NCI-H187 (cell line): ENCODE measurements at regions not wholly inside any gene's neighbourhood (a gene's known extent, or its start where the extent isn't known, plus 50 kb on each side); places are given as distances from the start of the nearest gene placed in this dataset.

Experiments
- DNase-seq, 2 experiments: peaks; one replicate each; lab custom pipeline; 2025; lab: John Stamatoyannopoulos, UW

DNA sequence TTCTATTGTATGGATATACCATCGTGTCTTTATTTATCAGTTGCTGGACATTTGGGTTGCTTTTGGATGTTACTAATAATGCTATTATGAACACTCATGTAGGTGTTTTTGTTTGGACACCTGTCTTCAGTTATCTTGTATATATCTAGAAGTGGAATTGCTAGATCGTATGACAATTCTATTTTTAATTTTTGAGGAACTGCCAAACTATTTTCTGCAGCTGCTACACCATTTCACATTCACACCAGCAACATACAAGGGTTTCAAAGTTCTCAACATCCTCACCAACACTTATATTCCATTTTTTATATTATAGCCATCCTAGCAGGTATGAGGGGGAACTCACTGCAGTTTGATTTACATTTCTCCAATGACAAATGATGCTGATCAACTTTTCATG, 324.6 kb downstream of the CAAP1 start:
- no peak for DNase-seq

DNA sequence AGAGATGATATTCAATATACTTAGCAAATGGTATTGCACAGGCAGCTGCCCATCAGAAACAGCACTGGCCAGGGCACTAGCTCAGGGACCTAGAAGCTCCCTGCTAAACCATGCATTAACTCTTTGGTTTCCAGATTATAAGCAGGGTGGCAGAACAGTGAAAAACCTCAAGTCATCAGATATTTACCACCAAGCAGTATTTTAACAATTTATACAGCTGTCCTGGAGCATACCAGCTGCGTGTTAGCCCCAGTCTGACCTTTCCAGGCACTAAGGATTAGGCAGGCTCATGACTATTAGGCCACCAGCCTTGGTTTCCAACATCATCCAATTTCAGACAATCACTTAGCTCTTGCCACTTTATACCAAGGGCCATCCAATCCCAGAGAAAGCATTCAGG, 326.5 kb downstream of the CAAP1 start:
- no peak for DNase-seq

DNA sequence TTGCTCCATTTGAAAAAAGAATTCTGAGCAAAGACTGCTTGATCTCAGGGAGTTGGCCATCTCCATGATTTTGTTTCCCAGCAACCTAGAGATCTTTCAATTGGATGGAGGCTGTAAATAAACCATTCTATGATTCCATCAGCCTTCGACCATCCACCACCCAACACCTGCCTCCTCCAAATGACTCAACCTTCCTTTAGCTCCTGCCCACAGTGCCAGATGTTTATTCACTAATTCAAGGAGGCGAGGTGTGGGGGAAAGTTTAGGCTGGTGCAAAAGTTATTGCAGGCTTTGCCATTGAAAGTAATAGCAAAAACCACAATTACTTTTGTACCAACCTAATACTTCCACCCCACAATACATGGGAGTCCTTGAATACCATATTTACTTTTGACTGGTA, 327.5 kb downstream of the CAAP1 start:
- no peak for DNase-seq

DNA sequence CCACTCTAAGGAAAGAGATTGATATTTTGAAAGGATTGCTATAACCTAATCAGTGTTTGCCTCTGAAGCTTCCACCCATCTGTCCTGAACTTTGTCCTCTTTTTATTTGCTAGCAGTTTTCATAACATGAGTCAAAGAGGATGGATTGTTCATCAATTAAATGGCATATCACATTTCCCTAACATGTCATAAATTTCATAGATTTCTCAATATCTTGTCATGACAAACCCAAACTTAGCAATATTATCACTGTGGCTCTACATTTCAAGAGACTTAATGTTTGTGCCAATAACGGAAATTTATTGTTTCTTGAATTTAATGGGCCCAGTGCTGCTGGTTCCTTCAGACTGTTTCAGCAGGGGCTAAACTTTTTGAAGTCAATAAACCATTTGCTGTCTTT, 330.3 kb downstream of the CAAP1 start:
- no peak for DNase-seq

DNA sequence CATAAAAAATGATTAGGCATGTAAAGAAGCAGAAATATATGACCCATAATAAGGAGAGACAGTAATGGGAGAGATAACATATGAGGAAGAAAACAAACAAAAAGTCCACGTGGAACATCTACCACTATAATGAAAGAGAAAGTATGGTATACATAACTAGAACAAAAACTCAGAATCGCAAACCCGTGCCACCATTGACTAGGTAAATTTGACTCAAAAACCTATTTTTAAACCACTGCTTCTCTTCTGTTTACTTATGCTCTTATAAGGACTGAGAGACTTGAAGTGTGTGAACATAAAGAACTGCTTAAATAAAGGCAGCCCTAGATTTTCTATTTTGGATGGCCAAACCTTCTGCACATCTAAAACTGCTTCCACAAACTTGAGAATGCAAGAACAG, 330.7 kb downstream of the CAAP1 start:
- no peak for DNase-seq

DNA sequence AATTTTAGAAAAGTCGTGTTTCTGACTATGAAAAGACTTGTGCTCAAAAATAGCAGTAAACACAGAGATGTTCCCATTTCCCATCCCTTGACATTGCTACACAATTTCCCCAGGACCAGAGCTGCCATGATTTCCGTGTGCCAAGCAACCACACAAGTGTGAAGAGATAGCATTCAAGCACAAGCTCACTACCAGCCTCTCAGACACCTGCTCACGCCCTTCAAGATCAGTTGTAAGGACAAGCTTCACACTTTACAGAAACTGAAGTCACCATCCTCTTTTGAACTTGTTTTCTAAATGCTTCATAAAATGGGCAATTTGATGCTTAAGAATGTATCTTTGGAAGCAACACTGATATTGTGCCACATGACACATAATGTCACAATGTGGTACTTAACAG, 333.1 kb downstream of the CAAP1 start:
- DNase-seq = no peak

DNA sequence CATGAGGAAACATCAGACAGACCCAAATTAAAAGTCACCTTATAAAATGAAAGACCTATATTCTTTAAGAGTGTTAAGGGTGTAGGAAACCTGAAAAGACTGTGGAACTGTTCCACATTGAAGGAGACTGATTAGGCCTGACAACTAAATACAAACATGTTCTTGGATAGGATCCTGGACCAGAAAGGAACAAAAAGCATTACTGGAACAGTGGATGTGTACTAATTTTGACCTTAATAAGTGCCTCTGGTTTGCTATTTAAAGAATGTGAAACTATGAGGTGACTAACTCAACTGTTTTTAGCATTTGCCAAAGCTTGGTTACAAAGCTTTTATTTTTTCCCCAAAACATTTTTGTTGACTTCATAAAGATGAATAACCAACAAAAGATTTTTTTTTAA, 340.6 kb downstream of the CAAP1 start:
- no peak for DNase-seq

DNA sequence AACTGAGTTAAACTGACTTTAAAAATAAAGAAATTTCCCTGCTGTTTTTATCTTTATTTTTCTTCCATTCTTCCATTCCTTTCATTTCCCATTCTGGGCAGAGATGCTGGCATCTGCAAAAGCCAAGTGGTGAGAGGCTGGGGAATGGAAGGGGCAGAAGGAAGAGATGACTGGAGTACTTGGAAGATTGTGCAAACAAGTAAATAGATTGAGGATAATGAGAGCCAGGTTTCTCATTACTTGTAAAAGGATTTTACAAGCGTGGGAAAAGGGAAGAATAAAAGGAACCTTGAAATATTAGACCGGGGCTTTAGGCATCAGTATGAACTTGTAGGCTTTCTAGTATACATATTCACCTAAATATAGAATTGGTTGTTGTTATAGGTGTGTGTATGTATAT, 341.2 kb downstream of the CAAP1 start:
- DNase-seq = no peak

DNA sequence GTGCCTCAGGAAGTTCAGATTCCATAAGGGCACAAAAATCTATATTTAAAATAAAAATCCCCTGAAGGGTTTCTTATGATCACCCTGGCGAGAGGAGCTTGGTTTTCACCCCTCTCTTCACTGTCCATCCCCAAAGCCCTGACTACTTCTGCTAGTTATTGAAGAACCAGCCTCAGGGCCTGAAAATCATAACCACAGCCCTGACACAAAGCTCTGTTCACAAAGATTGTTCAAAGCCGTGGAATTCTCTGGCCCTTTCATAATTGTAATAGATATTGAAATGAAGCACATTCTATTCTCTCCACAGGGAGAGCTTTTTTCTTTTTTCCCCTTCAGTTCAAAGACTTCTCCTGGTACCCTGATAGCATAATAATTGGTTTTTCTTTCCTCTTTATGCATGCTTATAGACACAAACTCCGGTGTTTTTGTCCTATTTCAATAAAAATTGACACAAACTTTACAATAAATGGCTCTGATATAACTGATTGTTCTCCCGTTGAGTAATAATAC, 343.8 kb downstream of the CAAP1 start:
- no peak for DNase-seq

DNA sequence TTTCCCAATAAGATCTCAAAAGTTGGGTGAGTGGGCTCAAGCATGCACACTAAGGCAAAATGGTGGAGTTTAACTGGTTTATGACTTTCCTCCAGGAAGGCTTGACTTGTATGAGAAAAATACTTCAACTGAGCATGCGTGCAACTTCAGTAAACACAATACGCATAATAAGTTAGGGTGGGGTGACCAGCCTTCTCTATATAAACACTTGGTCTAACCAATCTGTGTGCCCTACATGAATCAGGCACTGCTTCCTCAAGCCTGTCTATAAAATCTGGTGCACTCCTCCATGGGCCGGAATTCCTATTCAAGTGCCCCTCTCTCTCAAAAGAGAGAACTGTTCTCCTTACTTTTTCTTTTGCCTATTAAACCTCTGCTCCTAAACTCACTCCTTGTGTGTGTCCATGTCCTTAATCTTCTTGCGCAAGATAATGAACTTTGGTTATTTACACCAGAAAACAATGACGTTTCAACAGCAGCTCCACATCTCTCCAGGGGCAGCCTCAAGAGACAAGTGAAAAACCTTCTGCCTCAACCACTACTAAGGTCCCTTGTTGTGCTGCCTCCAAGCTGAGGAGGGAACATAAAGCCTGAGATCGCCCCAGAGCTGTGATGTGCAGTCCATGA, 352.6 kb downstream of the CAAP1 start:
- no peak for DNase-seq

DNA sequence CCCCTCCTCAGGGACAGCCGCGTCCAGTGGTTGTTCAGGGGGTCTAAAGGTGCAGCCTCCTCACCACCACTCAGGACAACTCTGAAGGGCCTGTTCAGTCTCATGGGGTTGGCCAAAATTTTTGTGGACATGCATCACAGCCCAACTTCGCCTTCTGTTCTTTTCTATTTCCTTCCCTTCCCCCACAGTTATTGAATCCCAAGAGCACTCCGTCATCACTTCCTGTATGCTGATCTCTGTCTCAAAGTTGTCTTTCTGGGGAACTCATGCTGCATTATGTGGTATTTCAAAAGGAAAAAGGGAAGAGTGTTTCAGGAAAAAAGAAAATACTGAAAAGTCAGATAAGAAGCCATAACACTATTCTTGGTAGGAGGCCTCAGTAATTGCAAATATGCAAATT, 355.4 kb downstream of the CAAP1 start:
- DNase-seq = no peak

DNA sequence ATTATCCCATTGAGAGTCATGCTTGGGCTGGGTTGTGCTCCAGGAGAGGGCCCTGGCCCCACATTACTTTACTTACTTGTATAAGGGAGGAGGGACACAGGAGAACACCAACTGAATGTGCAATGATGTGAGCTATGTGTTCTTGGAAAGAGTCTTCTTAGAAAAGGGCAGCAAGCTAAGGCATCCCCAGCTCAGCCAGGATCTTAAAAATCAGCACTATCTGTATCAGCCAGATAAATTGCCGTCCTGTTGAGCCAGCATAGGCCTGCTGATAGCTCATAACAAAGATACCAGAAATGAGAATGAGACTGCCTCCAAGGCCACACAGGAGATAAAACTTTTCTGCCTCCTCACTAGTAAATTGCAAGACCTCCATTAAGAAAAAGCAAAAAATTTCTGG, 357.5 kb downstream of the CAAP1 start:
- no peak for DNase-seq

DNA sequence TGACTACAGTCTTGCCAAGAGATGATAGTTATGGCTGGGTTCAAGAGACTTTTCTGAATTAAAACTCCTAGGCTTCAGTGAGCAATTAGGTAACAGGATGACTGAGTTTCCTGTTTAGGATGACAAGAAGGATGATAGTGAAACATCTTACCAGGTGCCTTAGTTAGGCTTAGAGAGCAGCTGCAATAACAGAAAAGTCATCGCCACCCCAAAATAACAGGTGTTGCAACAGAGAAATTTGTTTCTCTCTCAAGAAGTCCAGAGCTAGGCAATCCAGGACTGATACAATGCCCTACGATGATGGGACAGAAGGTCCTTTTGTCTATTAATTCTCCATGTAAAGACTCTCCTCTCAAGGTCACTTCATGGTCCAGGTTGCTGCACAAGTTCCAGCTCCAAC, 361.8 kb downstream of the CAAP1 start:
- DNase-seq = no peak

DNA sequence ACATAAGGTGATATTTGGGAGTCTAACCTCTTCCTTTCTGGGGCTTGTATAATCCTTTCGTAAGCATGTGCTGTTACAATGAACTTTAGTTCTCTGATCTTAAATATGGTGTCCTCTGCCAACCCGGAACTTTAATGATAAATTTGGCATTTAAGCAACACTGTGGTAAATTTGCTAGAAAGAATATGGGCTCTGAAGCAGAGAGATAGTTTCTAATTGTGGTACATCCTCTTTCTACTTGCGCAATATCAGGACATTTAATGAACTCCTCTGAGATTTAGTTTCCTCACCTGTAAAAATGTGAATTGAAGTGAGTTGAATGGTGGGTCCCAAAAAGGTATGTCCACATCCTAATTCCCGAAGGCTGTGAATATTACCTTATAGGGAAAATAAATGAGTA, 364.7 kb downstream of the CAAP1 start:
- no peak for DNase-seq

DNA sequence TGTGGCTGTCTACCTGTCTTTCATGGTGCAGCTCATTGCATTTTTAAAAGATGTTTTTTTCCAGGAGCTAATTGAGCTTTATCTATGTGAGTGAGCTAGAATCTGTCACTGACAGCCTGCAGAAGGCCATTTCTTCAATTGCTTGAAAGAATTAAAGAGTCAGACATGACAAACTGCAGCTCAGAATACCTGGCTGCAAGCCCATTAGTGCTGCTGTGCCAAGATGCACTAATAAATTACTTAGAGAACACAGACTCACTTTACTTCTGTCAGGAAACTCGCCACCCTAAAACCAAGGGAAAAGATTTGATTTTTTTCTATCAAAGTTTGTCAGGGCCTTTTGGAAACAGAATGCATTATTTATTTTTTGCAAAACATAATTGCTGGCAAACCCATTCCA, 368.3 kb downstream of the CAAP1 start:
- DNase-seq = no peak

DNA sequence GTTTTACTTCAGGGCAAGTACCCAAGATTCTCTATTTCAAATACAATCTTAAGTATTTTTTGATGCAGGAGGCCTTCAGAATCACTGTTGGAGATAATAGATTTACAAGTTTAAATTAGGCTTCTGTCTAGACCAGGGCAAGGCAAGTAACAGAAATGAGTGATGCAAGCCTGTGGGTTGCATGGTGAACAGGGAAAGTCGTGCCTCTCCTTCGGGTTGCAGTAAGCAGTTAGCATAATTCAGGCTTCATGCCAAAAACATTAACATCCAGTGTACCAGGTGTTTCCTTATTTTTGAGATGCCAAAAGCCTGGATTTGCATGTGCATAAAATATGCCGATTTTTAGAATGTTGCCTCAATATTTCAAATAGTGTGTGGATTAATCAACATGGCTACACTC, 369.0 kb downstream of the CAAP1 start:
- DNase-seq = no peak

DNA sequence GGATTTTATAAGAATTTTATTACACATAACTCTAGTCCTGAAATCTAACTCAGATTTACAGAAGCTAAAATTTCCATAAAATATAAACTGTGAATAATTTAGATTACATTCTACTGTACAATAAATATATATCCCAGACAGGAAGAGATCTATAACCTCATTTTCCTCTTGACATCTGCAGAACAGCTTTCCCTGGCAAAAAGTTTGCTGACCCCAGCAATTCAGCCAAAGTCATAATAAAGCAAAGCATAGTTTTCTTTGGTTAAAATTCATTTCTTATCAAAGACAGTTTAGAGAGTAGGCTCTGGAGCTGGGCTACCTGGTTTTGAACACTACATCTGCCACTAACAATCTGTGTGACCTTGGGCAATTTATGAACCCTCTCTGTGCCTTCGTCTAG, 372.5 kb downstream of the CAAP1 start:
- no peak for DNase-seq

DNA sequence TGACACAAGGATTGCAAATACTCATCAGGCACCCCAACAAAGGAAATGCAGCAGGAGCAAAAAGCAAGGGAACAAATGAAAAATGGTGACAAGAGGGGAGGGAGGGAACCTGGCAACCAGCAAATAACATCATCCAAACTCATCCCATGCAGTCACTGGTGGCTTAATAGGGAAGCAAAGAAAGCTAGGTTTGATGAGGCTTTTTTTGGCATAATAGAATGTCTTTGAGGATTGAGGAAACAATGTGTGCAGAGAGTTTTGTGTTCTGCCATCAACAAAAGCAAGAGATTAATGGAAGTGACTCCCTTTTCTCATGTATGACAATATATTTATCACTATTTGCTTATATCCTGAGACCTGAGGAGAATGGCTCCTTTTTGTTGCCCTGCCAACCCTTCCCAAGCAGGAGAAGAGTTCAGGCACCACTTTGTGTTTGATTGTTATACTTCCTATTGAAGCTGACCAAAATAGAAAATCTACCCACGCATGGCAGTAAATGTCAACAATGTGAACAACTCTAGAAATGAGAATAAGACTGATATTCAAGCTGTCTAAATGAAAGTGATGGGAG, 375.7 kb downstream of the CAAP1 start:
- DNase-seq = no peak

DNA sequence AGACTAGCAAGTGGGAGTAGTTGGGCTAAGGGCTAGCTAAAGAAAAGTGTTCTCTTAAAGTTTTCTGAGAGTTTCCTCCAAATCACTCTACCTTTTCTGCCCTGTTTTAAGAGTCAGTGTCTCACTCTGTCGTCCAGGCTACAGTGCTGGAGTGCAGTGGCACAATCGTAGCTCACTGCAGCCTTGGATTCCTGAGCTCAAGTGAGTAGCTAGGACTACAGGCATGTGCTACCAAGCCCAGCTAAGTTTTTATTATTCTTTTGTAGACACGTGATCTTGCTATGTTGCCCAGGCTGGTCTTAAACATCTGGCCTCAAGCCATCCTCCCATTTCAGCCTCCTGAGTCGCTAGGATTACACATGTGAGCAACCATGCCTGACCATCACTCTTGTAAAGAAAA, 378.9 kb downstream of the CAAP1 start:
- no peak for DNase-seq

DNA sequence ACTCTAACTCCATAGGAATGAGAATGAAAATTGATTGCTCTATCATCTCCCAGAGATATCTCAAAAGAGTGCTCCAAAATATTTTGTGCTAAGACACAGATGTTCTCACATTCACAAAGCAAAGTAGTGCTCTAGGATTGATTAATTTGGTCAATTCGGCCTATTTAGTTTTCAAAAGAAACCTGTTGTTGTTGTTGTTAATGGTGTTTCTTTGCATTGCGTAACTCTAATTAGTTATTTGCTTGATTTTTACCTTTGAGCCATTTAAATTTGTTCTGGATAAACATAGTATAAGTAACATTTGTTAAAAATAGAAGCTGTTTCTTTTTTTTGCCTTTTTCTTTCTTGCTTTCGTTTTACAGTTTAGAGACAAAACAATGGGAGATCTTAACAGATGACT, 382.5 kb downstream of the CAAP1 start:
- DNase-seq = no peak

DNA sequence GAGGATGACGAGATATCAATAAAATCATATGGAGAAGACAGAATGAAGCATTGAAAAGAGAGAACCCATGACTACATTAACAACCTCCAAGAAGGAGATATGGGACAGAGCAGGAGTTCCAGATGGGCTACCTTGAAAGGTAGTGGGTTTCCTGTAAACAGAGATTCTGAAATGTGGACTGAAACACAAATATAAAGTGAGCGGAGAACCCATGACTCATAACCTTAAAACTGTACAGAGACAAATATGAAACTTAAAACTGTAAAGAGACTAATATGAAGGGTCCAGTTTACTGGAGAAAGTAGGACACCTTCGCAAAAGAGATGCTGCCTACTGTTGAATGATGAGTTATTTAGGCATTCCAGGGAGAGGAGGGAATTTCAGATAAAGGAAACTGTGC, 383.7 kb downstream of the CAAP1 start:
- DNase-seq = no peak

DNA sequence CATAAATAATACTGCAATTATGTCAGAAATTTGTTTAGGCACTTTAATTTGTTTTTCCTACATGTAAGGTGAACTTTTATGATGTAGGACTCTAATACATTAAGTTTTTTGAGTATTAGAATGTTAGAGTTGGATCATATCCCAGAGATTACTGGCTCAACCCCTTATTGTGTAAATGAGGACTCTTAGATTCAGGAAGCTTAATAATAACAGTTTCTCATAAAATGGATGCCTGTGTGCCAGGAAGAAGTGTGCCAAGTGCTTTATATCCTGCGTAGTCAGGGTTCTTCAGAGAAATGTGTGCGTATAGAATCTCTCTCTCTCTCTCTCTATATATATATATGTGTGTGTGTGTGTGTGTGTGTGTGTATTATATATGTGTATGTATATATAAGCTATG, 388.5 kb downstream of the CAAP1 start:
- DNase-seq = no peak

DNA sequence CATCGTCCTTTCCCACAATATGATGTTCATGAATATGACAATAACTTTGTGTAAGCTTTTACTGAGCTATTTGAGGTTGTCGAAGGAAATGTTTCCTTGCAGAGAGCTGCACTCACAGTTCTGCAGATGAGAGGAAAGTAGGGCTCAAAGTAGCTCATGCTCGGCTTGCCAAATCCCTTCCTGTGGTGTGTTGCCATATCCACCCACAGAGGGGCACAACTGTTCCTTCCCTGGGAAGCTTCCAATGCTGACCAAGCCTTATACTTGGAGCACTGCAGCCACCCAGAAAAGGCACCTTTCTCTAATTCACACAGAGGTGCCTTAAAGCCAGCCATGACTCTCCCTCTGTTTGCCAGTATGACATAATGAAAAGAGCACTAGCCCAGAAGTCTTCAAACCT, 390.3 kb downstream of the CAAP1 start:
- no peak for DNase-seq

DNA sequence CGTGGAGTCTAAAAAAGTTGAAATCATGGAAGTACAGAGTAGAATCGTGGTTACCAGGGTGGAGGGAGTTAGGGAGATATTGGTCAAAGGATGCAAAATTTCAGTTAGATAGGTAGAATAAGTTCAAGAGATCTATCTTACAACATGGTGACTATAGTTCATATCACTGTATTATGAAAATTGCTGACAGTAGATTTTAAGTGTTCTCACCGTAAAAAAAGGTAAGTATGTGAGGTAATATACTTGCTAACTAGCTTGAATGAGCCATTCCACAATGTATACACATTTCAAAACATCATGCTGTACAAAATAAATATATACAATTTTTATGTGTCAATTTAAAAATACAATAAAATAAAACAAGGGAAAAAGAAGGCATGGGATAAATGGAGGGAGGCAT, 392.1 kb downstream of the CAAP1 start:
- no peak for DNase-seq
